HL-60 (cell line): ENCODE measurements at regions not wholly inside any gene's neighbourhood (a gene's known extent, or its start where the extent isn't known, plus 50 kb on each side); places are given as distances from the start of the nearest gene placed in this dataset.

ENCODE experiments used
- GABPA ChIP-seq: IDR thresholded peaks from 2 replicates; pipeline ENCODE4 v1.6.1; 2012; ENCODE audit warnings: low read depth
- POLR2AphosphoS5 ChIP-seq: IDR thresholded peaks from 2 replicates; pipeline ENCODE4 v1.6.1; 2012; ENCODE audit warnings: low read depth
- TF ChIP-seq, protein P1 (sequence below): IDR thresholded peaks from one replicate; pipeline ENCODE4 v1.5.1; 2011; ENCODE audit warnings: low read length, control low read depth, inconsistent platforms; ENCODE audit not compliant: insufficient read depth

DNA sequence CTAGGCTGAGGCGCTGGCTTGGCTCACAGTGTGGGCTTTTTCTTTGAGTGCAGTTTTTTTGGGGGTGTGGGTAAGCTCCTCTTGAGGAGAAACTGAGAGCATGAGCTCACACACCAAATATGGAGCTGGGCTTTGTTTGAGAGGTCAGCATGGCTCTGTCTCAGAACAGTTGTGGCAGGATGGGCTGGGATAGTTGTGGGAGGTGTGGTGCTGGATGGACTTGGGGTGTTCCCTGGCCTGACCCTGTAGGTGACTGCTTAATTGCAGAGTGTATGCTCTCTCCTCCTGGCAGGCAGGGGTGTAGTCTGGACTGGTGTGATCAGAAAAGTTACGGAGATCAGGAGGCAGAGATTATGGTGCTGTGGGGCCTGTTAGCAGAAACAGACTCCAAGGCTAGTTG lies 64.3 kb upstream of the PGBD5 start:
- TF ChIP-seq, protein P1, sequence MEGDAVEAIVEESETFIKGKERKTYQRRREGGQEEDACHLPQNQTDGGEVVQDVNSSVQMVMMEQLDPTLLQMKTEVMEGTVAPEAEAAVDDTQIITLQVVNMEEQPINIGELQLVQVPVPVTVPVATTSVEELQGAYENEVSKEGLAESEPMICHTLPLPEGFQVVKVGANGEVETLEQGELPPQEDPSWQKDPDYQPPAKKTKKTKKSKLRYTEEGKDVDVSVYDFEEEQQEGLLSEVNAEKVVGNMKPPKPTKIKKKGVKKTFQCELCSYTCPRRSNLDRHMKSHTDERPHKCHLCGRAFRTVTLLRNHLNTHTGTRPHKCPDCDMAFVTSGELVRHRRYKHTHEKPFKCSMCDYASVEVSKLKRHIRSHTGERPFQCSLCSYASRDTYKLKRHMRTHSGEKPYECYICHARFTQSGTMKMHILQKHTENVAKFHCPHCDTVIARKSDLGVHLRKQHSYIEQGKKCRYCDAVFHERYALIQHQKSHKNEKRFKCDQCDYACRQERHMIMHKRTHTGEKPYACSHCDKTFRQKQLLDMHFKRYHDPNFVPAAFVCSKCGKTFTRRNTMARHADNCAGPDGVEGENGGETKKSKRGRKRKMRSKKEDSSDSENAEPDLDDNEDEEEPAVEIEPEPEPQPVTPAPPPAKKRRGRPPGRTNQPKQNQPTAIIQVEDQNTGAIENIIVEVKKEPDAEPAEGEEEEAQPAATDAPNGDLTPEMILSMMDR, result no peak
- TF ChIP-seq POLR2AphosphoS5 (no peak), GABPA (no peak)
